ENCODE measurements at regions not wholly inside any gene's neighbourhood (a gene's known extent, or its start where the extent isn't known, plus 50 kb on each side); places are given as distances from the start of the nearest gene placed in this dataset.
"Not testable (repeated sequence)": the region's sequence is repeated elsewhere in the genome, so short reads cannot be mapped to it uniquely, and the experiment has no call there.

- not testable (repeated sequence) for TF ChIP-seq POLR2A, CTCF (IDR thresholded peaks at IDR 0.05)
Observed at GRCh38 chr1:3999514-3999913, 99.4 kb upstream of the C1orf174 start.

Data from tibial nerve (tissue), 3 donors.